Stimulated activated naive B cell treated with anti-CD40 and anti-IgM and Interleukin-4, amounts not matched to agents 10 μg/mL and 1 μg/mL and 100 μg/mL, for 72 hours (primary cell): ENCODE measurements at regions not wholly inside any gene's neighbourhood (a gene's known extent, or its start where the extent isn't known, plus 50 kb on each side); places are given as distances from the start of the nearest gene placed in this dataset.
"Not testable (repeated sequence)": the region's sequence is repeated elsewhere in the genome, so short reads cannot be mapped to it uniquely, and the experiment has no call there.

Experiments used
- ATAC-seq, 2 donors: fragments of 150-1000 bp; cut with Tn5 transposase; replicated peaks; 2 replicates each; pipeline ENCODE4 v1.10.0; 2021; ENCODE audit warnings: moderate library complexity in 1 of 2
- DNase-seq: peaks from one replicate; pipeline ENCODE4 v3.0.0; 2021
- H3K27ac Mint-ChIP-seq: one replicate; pipeline ENCODE4 v1.8.0; 2022; ENCODE audit warnings: mild to moderate bottlenecking, mixed read lengths
- H3K27me3 Mint-ChIP-seq, 2 donors: one replicate each; pipeline ENCODE4 v1.8.0; 2022; ENCODE audit warnings: mixed read lengths in 2 of 2
- H3K36me3 Mint-ChIP-seq, 2 donors: one replicate each; pipeline ENCODE4 v1.8.0; 2022; ENCODE audit warnings: mixed read lengths in 2 of 2, mild to moderate bottlenecking in 1 of 2
- H3K4me1 Mint-ChIP-seq, 2 donors: one replicate each; pipeline ENCODE4 v1.8.0; 2022; ENCODE audit warnings: mixed read lengths in 2 of 2, mild to moderate bottlenecking in 1 of 2
- H3K4me3 Mint-ChIP-seq, 2 donors: one replicate each; pipeline ENCODE4 v1.8.0; 2022; ENCODE audit warnings: mild to moderate bottlenecking in 2 of 2, mixed read lengths in 2 of 2, moderate library complexity in 1 of 2
- H3K9me3 Mint-ChIP-seq, 2 donors: one replicate each; pipeline ENCODE4 v1.8.0; 2022; ENCODE audit warnings: mixed read lengths in 2 of 2, mild to moderate bottlenecking in 1 of 2

GRCh38 chrY:26167332-26167731, 545.4 kb downstream of the CDY1 start:
- not testable (repeated sequence) for H3K27ac Mint-ChIP-seq, H3K4me3 Mint-ChIP-seq, DNase-seq, H3K27me3 Mint-ChIP-seq, H3K4me1 Mint-ChIP-seq, ATAC-seq, H3K9me3 Mint-ChIP-seq, H3K36me3 Mint-ChIP-seq

- H3K4me1 Mint-ChIP-seq, DNase-seq, H3K36me3 Mint-ChIP-seq, H3K4me3 Mint-ChIP-seq, H3K9me3 Mint-ChIP-seq, H3K27ac Mint-ChIP-seq, ATAC-seq, H3K27me3 Mint-ChIP-seq: not testable (repeated sequence)
These were observed 557.4 kb downstream of the CDY1 start for GRCh38 chrY:26179326-26179725.

- H3K27ac Mint-ChIP-seq, H3K27me3 Mint-ChIP-seq, H3K4me1 Mint-ChIP-seq, H3K36me3 Mint-ChIP-seq, ATAC-seq, H3K9me3 Mint-ChIP-seq, H3K4me3 Mint-ChIP-seq, DNase-seq: not testable (repeated sequence)
These were observed 603.1 kb downstream of the CDY1 start for GRCh38 chrY:26224974-26225373.

GRCh38 chrY:26225468-26225867, 603.6 kb downstream of the CDY1 start:
- not testable (repeated sequence) for H3K27me3 Mint-ChIP-seq, DNase-seq, H3K9me3 Mint-ChIP-seq, H3K36me3 Mint-ChIP-seq, ATAC-seq, H3K4me3 Mint-ChIP-seq, H3K27ac Mint-ChIP-seq, H3K4me1 Mint-ChIP-seq

GRCh38 chrY:26240944-26241343, 619.0 kb downstream of the CDY1 start:
- H3K4me1 Mint-ChIP-seq, ATAC-seq, DNase-seq, H3K36me3 Mint-ChIP-seq, H3K9me3 Mint-ChIP-seq, H3K27me3 Mint-ChIP-seq, H3K4me3 Mint-ChIP-seq, H3K27ac Mint-ChIP-seq: not testable (repeated sequence)

- not testable (repeated sequence) for H3K27me3 Mint-ChIP-seq, H3K27ac Mint-ChIP-seq, ATAC-seq, H3K9me3 Mint-ChIP-seq, H3K4me1 Mint-ChIP-seq, DNase-seq, H3K36me3 Mint-ChIP-seq, H3K4me3 Mint-ChIP-seq
These were observed 632.3 kb downstream of the CDY1 start for GRCh38 chrY:26254262-26254661.

- not testable (repeated sequence) for H3K4me3 Mint-ChIP-seq, DNase-seq, H3K9me3 Mint-ChIP-seq
These were observed 643.5 kb downstream of the CDY1 start for GRCh38 chrY:26265449-26265848.

GRCh38 chrY:26268421-26268820, 646.5 kb downstream of the CDY1 start:
- not testable (repeated sequence) for H3K4me3 Mint-ChIP-seq, H3K9me3 Mint-ChIP-seq, H3K36me3 Mint-ChIP-seq, H3K27me3 Mint-ChIP-seq, H3K4me1 Mint-ChIP-seq, ATAC-seq, H3K27ac Mint-ChIP-seq, DNase-seq

More at GRCh38 chrY:26265449-26265848, 643.5 kb downstream of the CDY1 start:
- H3K27ac Mint-ChIP-seq, H3K36me3 Mint-ChIP-seq, H3K27me3 Mint-ChIP-seq, H3K4me1 Mint-ChIP-seq, ATAC-seq: not testable (repeated sequence)

- H3K36me3 Mint-ChIP-seq, H3K27me3 Mint-ChIP-seq, H3K9me3 Mint-ChIP-seq, ATAC-seq, H3K27ac Mint-ChIP-seq, H3K4me1 Mint-ChIP-seq, H3K4me3 Mint-ChIP-seq, DNase-seq: not testable (repeated sequence)
These were observed 647.0 kb downstream of the CDY1 start for GRCh38 chrY:26268934-26269333.

GRCh38 chrY:26273089-26273488, 651.2 kb downstream of the CDY1 start:
- H3K4me3 Mint-ChIP-seq, H3K4me1 Mint-ChIP-seq, H3K36me3 Mint-ChIP-seq, ATAC-seq, H3K9me3 Mint-ChIP-seq, H3K27ac Mint-ChIP-seq, DNase-seq, H3K27me3 Mint-ChIP-seq: not testable (repeated sequence)

GRCh38 chrY:26306046-26306445, 684.1 kb downstream of the CDY1 start:
- not testable (repeated sequence) for H3K27ac Mint-ChIP-seq

GRCh38 chrY:26306630-26307385, 684.9 kb downstream of the CDY1 start:
- not testable (repeated sequence) for H3K36me3 Mint-ChIP-seq, ATAC-seq, H3K27me3 Mint-ChIP-seq, H3K27ac Mint-ChIP-seq, DNase-seq, H3K4me3 Mint-ChIP-seq, H3K4me1 Mint-ChIP-seq, H3K9me3 Mint-ChIP-seq

More at GRCh38 chrY:26306046-26306445, 684.1 kb downstream of the CDY1 start:
- not testable (repeated sequence) for H3K4me3 Mint-ChIP-seq, DNase-seq, H3K36me3 Mint-ChIP-seq, H3K27me3 Mint-ChIP-seq, H3K9me3 Mint-ChIP-seq, ATAC-seq, H3K4me1 Mint-ChIP-seq

GRCh38 chrY:26308308-26308707, 686.4 kb downstream of the CDY1 start:
- not testable (repeated sequence) for H3K4me1 Mint-ChIP-seq, ATAC-seq, H3K9me3 Mint-ChIP-seq

GRCh38 chrY:26315065-26315464, 693.1 kb downstream of the CDY1 start:
- H3K4me3 Mint-ChIP-seq, H3K4me1 Mint-ChIP-seq, ATAC-seq, DNase-seq, H3K27me3 Mint-ChIP-seq, H3K27ac Mint-ChIP-seq, H3K9me3 Mint-ChIP-seq, H3K36me3 Mint-ChIP-seq: not testable (repeated sequence)

More at GRCh38 chrY:26308308-26308707, 686.4 kb downstream of the CDY1 start:
- H3K27ac Mint-ChIP-seq, H3K36me3 Mint-ChIP-seq, H3K27me3 Mint-ChIP-seq, DNase-seq, H3K4me3 Mint-ChIP-seq: not testable (repeated sequence)

- H3K27me3 Mint-ChIP-seq, H3K4me3 Mint-ChIP-seq, H3K27ac Mint-ChIP-seq, H3K9me3 Mint-ChIP-seq, ATAC-seq, H3K36me3 Mint-ChIP-seq, H3K4me1 Mint-ChIP-seq, DNase-seq: not testable (repeated sequence)
These were observed 697.7 kb downstream of the CDY1 start for GRCh38 chrY:26319488-26320202.
